AG04450 (cell line): ENCODE measurements at regions not wholly inside any gene's neighbourhood (a gene's known extent, or its start where the extent isn't known, plus 50 kb on each side); places are given as distances from the start of the nearest gene placed in this dataset.

Experiments
- CTCF ChIA-PET: fragments of 300-600, 350-600 bp; formaldehyde crosslinking; extraction: SDS; loops from one replicate; lab custom pipeline; 2022; ENCODE audit warnings: antibody characterized with exemption, inconsistent platforms; lab: Charles Lee
- POLR2A ChIA-PET: fragments of 350-600 bp; formaldehyde crosslinking; extraction: SDS; loops from one replicate; lab custom pipeline; 2021; ENCODE audit warnings: antibody characterized with exemption, inconsistent platforms; lab: Yijun Ruan, JAX
- DNase-seq: peaks from one replicate; pipeline ENCODE4 v3.0.0-alpha.2; 2011; ENCODE audit warnings: low read depth, low spot score
- H3K27ac ChIP-seq: one replicate; pipeline ENCODE4 v1.5.1; 2012; ENCODE audit warnings: low read depth, low read length, control low read depth
- H3K27me3 ChIP-seq: one replicate; pipeline ENCODE4 v1.6.0; 2012; ENCODE audit warnings: low read length; ENCODE audit not compliant: control insufficient read depth, insufficient read depth
- H3K4me3 ChIP-seq: 2 replicates; pipeline ENCODE4 v1.5.1; 2011; ENCODE audit warnings: mild to moderate bottlenecking, low read depth, low read length, control low read depth
- H3K9me3 ChIP-seq: 2 replicates; pipeline ENCODE4 v1.5.1; 2012; ENCODE audit warnings: low read length; ENCODE audit not compliant: control insufficient read depth, insufficient read depth
- CTCF ChIP-seq: IDR thresholded peaks from 2 replicates; pipeline ENCODE4 v1.5.1; 2011; ENCODE audit warnings: low read depth, low read length, control low read depth, inconsistent platforms

GRCh38 chr7:131068604-131069021 lies 259.1 kb upstream of the MKLN1 start:
- ChIA-PET POLR2A (interaction anchor here (0.6 to 1.2 kb wide), 2 partner anchors 38 to 63 kb away, joined by 6 to 7 read pairs; no protein-coding TSS in a partner anchor), CTCF (interaction anchor here (0.6 to 3.0 kb wide), 33 partner anchors 7 to 1426 kb away, joined by 3 to 15 read pairs (median 4); partner anchors contain the start of gene MKLN1)
- Histone ChIP-seq H3K27me3 (no peaks in the 10 kb centered on the region), H3K9me3 (no peaks in the 10 kb centered on the region), H3K4me3 (no peak overlapping the region), H3K27ac (no peak overlapping the region)
- peak; percentile 66 for TF ChIP-seq CTCF
- DNase-seq: no peak

- ChIA-PET POLR2A (no interaction called here), CTCF (interaction anchor here (0.7 to 1.0 kb wide), 5 partner anchors 12 to 346 kb away, joined by 3 to 4 read pairs (median 3); no protein-coding TSS in a partner anchor)
- Histone ChIP-seq H3K4me3 (no peak overlapping the region), H3K27ac (no peak overlapping the region), H3K27me3 (no peaks in the 10 kb centered on the region), H3K9me3 (no peaks in the 10 kb centered on the region)
- peak; percentile 46 for TF ChIP-seq CTCF
- no peak for DNase-seq
Observed at GRCh38 chr7:131071786-131072504, 255.7 kb upstream of the MKLN1 start.

GRCh38 chr7:131072505-131073091 lies 255.1 kb upstream of the MKLN1 start:
- POLR2A ChIA-PET: no interaction called here

GRCh38 chr7:131074043-131074442 lies 253.6 kb upstream of the MKLN1 start:
- Histone ChIP-seq H3K4me3 (no peak overlapping the region), H3K27me3 (no peaks in the 10 kb centered on the region), H3K9me3 (no peaks in the 10 kb centered on the region), H3K27ac (no peak overlapping the region)
- ChIA-PET POLR2A (interaction anchor here (0.5 kb wide), 1 partner anchor 12 kb away, joined by 5 read pairs; no protein-coding TSS in a partner anchor), CTCF (no interaction called here)
- no peak for TF ChIP-seq CTCF
- no peak for DNase-seq

More at GRCh38 chr7:131072505-131073091, 255.1 kb upstream of the MKLN1 start:
- Histone ChIP-seq H3K27ac (no peak overlapping the region), H3K4me3 (no peak overlapping the region), H3K9me3 (no peaks in the 10 kb centered on the region), H3K27me3 (no peaks in the 10 kb centered on the region)
- TF ChIP-seq CTCF: no peak
- CTCF ChIA-PET: interaction anchor here (0.6 to 1.0 kb wide), 2 partner anchors 14 to 370 kb away, joined by 3 read pairs; no protein-coding TSS in a partner anchor
- DNase-seq: no peak

GRCh38 chr7:131074585-131074984 lies 253.1 kb upstream of the MKLN1 start:
- no peak overlapping the region for H3K4me3 ChIP-seq
- ChIA-PET POLR2A (no interaction called here), CTCF (interaction anchor here (0.9 kb wide), 1 partner anchor 313 kb away, joined by 3 read pairs; no protein-coding TSS in a partner anchor)
- TF ChIP-seq CTCF: no peak
- H3K9me3 ChIP-seq: no peaks in the 10 kb centered on the region
- H3K27me3 ChIP-seq: no peaks in the 10 kb centered on the region
- H3K27ac ChIP-seq: no peak overlapping the region
- no peak for DNase-seq
